Astrocyte (in vitro differentiated cells and primary cell): ENCODE measurements at regions not wholly inside any gene's neighbourhood (a gene's known extent, or its start where the extent isn't known, plus 50 kb on each side); places are given as distances from the start of the nearest gene placed in this dataset.

Source experiments
- EZH2 ChIP-seq: IDR thresholded peaks from 2 replicates; pipeline ENCODE4 v1.6.1; 2012; ENCODE audit warnings: mild to moderate bottlenecking, low read length, inconsistent platforms; ENCODE audit not compliant: insufficient read depth
- TF ChIP-seq, protein P1 (sequence below): IDR thresholded peaks from 2 replicates; pipeline ENCODE4 v1.5.1; 2011; ENCODE audit warnings: low read depth, mild to moderate bottlenecking, inconsistent platforms, low read length, moderate library complexity; ENCODE audit not compliant: insufficient read depth

DNA sequence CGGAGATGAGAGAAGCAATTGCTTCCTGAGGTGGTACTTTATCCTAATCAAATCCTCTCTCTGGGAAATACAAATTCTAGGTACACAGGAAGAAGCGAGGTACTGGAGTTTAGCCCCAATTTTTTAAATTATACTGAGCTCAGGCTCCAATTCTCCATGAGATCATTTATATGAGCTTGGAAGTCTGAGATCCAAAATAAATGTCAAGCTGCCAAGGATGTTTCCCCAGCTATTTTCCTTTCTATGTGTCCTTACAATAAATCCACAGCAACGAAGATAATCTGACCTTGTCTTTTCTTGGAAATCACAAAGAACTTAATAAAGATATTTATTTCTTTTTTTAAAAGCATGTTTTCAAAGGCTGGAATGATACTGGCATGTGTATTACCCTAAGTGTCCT is 597.3 kb downstream of the GABRG2 start:
- TF ChIP-seq, protein P1, sequence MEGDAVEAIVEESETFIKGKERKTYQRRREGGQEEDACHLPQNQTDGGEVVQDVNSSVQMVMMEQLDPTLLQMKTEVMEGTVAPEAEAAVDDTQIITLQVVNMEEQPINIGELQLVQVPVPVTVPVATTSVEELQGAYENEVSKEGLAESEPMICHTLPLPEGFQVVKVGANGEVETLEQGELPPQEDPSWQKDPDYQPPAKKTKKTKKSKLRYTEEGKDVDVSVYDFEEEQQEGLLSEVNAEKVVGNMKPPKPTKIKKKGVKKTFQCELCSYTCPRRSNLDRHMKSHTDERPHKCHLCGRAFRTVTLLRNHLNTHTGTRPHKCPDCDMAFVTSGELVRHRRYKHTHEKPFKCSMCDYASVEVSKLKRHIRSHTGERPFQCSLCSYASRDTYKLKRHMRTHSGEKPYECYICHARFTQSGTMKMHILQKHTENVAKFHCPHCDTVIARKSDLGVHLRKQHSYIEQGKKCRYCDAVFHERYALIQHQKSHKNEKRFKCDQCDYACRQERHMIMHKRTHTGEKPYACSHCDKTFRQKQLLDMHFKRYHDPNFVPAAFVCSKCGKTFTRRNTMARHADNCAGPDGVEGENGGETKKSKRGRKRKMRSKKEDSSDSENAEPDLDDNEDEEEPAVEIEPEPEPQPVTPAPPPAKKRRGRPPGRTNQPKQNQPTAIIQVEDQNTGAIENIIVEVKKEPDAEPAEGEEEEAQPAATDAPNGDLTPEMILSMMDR = no peak
- TF ChIP-seq EZH2 = no peak
